Uterus (tissue), 3 donors: ENCODE measurements at regions not wholly inside any gene's neighbourhood (a gene's known extent, or its start where the extent isn't known, plus 50 kb on each side); places are given as distances from the start of the nearest gene placed in this dataset.
A peak's percentile ranks its signal among the peaks of the same experiment; 100 is the strongest.

Experiments
- DNase-seq, 2 donors: peaks; one replicate each; pipeline ENCODE4 v3.0.0-alpha.2; 2019 to 2020
- H3K27ac ChIP-seq, 2 donors: fragments of 200-600 bp; sonication (generic); 1 replicate in 1 of 2; 2 replicates in 1 of 2; pipeline ENCODE4 v1.5.1; 2016 to 2018
- H3K27me3 ChIP-seq, 2 donors: fragments of 200-600 bp; sonication (generic); one replicate each; pipeline ENCODE4 v1.5.1; 2018 to 2019; ENCODE audit warnings: control low read depth in 1 of 2
- H3K36me3 ChIP-seq, 2 donors: fragments of 200-600 bp; sonication (generic); one replicate each; pipeline ENCODE4 v1.5.1; 2019; ENCODE audit warnings: control low read depth in 1 of 2
- H3K4me1 ChIP-seq, 2 donors: fragments of 200-600 bp; sonication (generic); one replicate each; pipeline ENCODE4 v1.5.1; 2018 to 2019; ENCODE audit warnings: control low read depth in 1 of 2
- H3K4me3 ChIP-seq, 2 donors: fragments of 200-600 bp; sonication (generic); 1 replicate in 1 of 2; 2 replicates in 1 of 2; pipeline ENCODE4 v1.5.1; 2018 to 2019; ENCODE audit warnings: mild to moderate bottlenecking in 1 of 2
- H3K9me3 ChIP-seq, 2 donors: fragments of 200-600 bp; sonication (generic); one replicate each; pipeline ENCODE4 v1.5.1; 2019; ENCODE audit warnings: control low read depth in 1 of 2
- CTCF ChIP-seq, 4 experiments: fragments of 200-600 bp in 2 of 4; fragments of 450-650 bp in 2 of 4; sonication (generic) in 2 of 4; IDR thresholded peaks; one replicate each; pipeline ENCODE4 v1.5.1; 2016 to 2019; ENCODE audit warnings: antibody characterized with exemption in 4 of 4, mild to moderate bottlenecking in 2 of 4, moderate library complexity in 1 of 4
- POLR2A ChIP-seq, 2 donors: fragments of 450-650 bp; IDR thresholded peaks; one replicate each; pipeline ENCODE4 v1.6.1; 2016; ENCODE audit warnings: antibody characterized with exemption in 2 of 2, mild to moderate bottlenecking in 1 of 2, moderate library complexity in 1 of 2
- intact Hi-C: fragments of 100-400 bp; cut with DNase I; formaldehyde crosslinking; loops from one replicate; pipeline ENCODE4 v1.15.1; 2023; ENCODE audit warnings: low total_unique reads
- donor health status: DM: yes; HTN: yes; CAD: no.

DNA sequence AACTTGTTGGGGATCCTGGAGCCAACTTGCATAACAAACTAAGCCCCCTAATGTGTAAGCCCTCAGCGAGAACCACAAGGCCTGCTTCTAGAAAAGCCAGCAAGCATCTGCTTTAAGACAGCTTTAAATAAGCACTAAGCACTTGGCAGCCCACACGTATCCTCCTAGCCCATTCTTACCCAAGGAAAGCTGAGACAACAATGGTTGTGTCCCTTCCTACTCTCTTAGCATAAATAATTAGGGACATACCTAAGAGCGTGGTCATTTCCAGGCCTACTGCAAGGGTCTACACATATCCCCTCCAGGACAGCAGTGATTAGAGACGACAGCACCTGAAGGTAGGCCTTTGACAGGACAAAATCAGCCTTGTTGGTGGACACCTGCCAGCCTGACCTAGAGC lies 322.8 kb upstream of the PPARGC1A start:
- Histone ChIP-seq H3K4me3 (no peak overlapping the region), H3K36me3 (no peaks in the 10 kb centered on the region), H3K9me3 (no peaks in the 10 kb centered on the region), H3K27ac (no peak overlapping the region), H3K4me1 (no peaks in the 10 kb centered on the region), H3K27me3 (no peaks in the 10 kb centered on the region)
- TF ChIP-seq POLR2A (IDR thresholded peaks at IDR 0.05) (no peak), CTCF (IDR thresholded peaks at IDR 0.05) (no peak)
- intact Hi-C loops = no loop called here
- no peak for DNase-seq

GRCh38 chr4:24211856-24212255 lies 322.0 kb upstream of the PPARGC1A start:
- no peak for DNase-seq
- H3K27me3 ChIP-seq = no peaks in the 10 kb centered on the region
- intact Hi-C loops = no loop called here
- TF ChIP-seq POLR2A (IDR thresholded peaks at IDR 0.05) (no peak), CTCF (IDR thresholded peaks at IDR 0.05) (no peak)
- no peak overlapping the region for H3K4me3 ChIP-seq
- no peaks in the 10 kb centered on the region for H3K36me3 ChIP-seq
- no peaks in the 10 kb centered on the region for H3K4me1 ChIP-seq
- no peaks in the 10 kb centered on the region for H3K9me3 ChIP-seq
- no peak overlapping the region for H3K27ac ChIP-seq

DNA sequence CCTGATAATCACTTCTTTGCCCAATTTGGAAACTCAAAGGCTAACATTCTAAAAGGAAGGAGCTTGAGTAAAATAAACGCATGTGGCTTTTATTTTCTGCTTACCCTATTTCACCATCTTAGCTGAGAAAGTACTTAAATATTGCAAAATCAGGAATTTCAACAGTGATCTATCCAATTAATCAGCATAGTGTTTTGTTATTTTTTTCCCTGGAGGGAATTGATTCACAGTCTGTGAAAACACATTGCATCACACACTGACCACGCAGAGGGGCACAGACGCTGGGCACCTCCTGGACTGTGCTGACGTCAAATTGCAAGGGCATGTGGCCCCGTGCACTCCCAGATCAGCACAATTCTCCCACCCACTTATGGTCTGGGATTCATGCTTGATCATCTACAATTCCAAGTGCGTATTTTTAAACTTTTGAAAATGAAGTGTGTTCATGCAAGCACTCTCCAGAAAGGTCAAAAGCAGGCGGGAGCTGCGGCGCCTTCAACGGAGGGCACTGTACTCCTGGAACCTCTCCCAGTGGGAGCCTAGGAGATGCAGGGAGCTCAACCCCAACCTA lies 320.6 kb upstream of the PPARGC1A start:
- Histone ChIP-seq H3K4me1 (no peaks in the 10 kb centered on the region), H3K4me3 (no peak overlapping the region), H3K27me3 (no peaks in the 10 kb centered on the region), H3K9me3 (no peaks in the 10 kb centered on the region), H3K36me3 (no peaks in the 10 kb centered on the region), H3K27ac (no peak overlapping the region)
- DNase-seq = peak; percentile 15 to 17
- intact Hi-C loops = no loop called here
- TF ChIP-seq CTCF (IDR thresholded peaks at IDR 0.05) (no peak), POLR2A (IDR thresholded peaks at IDR 0.05) (no peak)

GRCh38 chr4:24209906-24210305 lies 320.1 kb upstream of the PPARGC1A start:
- H3K9me3 ChIP-seq = no peaks in the 10 kb centered on the region
- H3K4me1 ChIP-seq = no peaks in the 10 kb centered on the region
- intact Hi-C loops = no loop called here
- no peak overlapping the region for H3K4me3 ChIP-seq
- H3K27ac ChIP-seq = no peak overlapping the region
- TF ChIP-seq POLR2A (IDR thresholded peaks at IDR 0.05) = no peak
- no peak for TF ChIP-seq CTCF (IDR thresholded peaks at IDR 0.05)
- no peaks in the 10 kb centered on the region for H3K36me3 ChIP-seq
- no peak for DNase-seq
- no peaks in the 10 kb centered on the region for H3K27me3 ChIP-seq

- intact Hi-C loops = no loop called here
- no peak overlapping the region for H3K27ac ChIP-seq
- no peak for TF ChIP-seq CTCF (IDR thresholded peaks at IDR 0.05)
- no peak for TF ChIP-seq POLR2A (IDR thresholded peaks at IDR 0.05)
- H3K4me3 ChIP-seq = no peak overlapping the region
- no peaks in the 10 kb centered on the region for H3K9me3 ChIP-seq
- H3K4me1 ChIP-seq = no peaks in the 10 kb centered on the region
- H3K27me3 ChIP-seq = no peaks in the 10 kb centered on the region
- no peak for DNase-seq
- no peaks in the 10 kb centered on the region for H3K36me3 ChIP-seq
Measured at GRCh38 chr4:24209131-24209530, 319.3 kb upstream of the PPARGC1A start.
